KMS-11 (cell line): ENCODE measurements at regions not wholly inside any gene's neighbourhood (a gene's known extent, or its start where the extent isn't known, plus 50 kb on each side); places are given as distances from the start of the nearest gene placed in this dataset.

Experiments
- H2AFZ ChIP-seq: fragments of 200-600 bp; sonication (generic); 2 replicates; pipeline ENCODE4 v1.6.1; 2016; ENCODE audit warnings: antibody characterized with exemption, mixed run types, low read depth
- H3K27ac ChIP-seq: fragments of 200-600 bp; sonication (generic); 2 replicates; pipeline ENCODE4 v1.6.1; 2016; ENCODE audit warnings: mild to moderate bottlenecking, mixed run types
- H3K27me3 ChIP-seq: fragments of 200-600 bp; sonication (generic); 2 replicates; pipeline ENCODE4 v1.6.1; 2017; ENCODE audit warnings: mild to moderate bottlenecking, low read depth, mixed run types, moderate library complexity; ENCODE audit not compliant: insufficient read depth
- H3K36me3 ChIP-seq: fragments of 200-600 bp; sonication (generic); 2 replicates; pipeline ENCODE4 v1.6.1; 2017; ENCODE audit warnings: mild to moderate bottlenecking, mixed run types; ENCODE audit not compliant: insufficient read depth
- H3K4me1 ChIP-seq: fragments of 200-600 bp; sonication (generic); 2 replicates; pipeline ENCODE4 v1.6.1; 2016; ENCODE audit warnings: mild to moderate bottlenecking, low read depth, mixed run types; ENCODE audit not compliant: poor library complexity, severe bottlenecking
- H3K4me2 ChIP-seq: fragments of 200-600 bp; sonication (generic); 2 replicates; pipeline ENCODE4 v1.7.0; 2016; ENCODE audit warnings: mild to moderate bottlenecking, mixed run types
- H3K4me3 ChIP-seq: fragments of 200-600 bp; sonication (generic); IDR thresholded peaks from 2 replicates; pipeline ENCODE4 v1.6.1; 2017; ENCODE audit warnings: low read depth, low read length, mixed read lengths; ENCODE audit not compliant: insufficient read depth
- H3K79me2 ChIP-seq: fragments of 200-600 bp; sonication (generic); 2 replicates; pipeline ENCODE4 v1.6.1; 2016; ENCODE audit warnings: low read depth, mixed run types; ENCODE audit not compliant: insufficient read depth
- H3K9ac ChIP-seq: fragments of 200-600 bp; sonication (generic); 2 replicates; pipeline ENCODE4 v1.6.1; 2016; ENCODE audit warnings: mild to moderate bottlenecking, mixed run types
- H4K20me1 ChIP-seq: fragments of 200-600 bp; sonication (generic); 2 replicates; pipeline ENCODE4 v1.6.1; 2016; ENCODE audit warnings: mild to moderate bottlenecking, mixed run types; ENCODE audit not compliant: insufficient read depth
- TF ChIP-seq, protein P1 (sequence below): fragments of 200-600 bp; sonication (generic); conservative IDR thresholded peaks from 2 replicates; pipeline ENCODE4 v1.6.1; 2017; ENCODE audit warnings: low read depth, mild to moderate bottlenecking, antibody characterized with exemption, low read length, moderate library complexity, mixed read lengths

GRCh38 chr1:96374076-96374762 lies 347.4 kb upstream of the PTBP2 start:
- TF ChIP-seq, protein P1, sequence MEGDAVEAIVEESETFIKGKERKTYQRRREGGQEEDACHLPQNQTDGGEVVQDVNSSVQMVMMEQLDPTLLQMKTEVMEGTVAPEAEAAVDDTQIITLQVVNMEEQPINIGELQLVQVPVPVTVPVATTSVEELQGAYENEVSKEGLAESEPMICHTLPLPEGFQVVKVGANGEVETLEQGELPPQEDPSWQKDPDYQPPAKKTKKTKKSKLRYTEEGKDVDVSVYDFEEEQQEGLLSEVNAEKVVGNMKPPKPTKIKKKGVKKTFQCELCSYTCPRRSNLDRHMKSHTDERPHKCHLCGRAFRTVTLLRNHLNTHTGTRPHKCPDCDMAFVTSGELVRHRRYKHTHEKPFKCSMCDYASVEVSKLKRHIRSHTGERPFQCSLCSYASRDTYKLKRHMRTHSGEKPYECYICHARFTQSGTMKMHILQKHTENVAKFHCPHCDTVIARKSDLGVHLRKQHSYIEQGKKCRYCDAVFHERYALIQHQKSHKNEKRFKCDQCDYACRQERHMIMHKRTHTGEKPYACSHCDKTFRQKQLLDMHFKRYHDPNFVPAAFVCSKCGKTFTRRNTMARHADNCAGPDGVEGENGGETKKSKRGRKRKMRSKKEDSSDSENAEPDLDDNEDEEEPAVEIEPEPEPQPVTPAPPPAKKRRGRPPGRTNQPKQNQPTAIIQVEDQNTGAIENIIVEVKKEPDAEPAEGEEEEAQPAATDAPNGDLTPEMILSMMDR: no peak
- Histone ChIP-seq H3K4me3 (no peak overlapping the region), H3K9ac (no peak overlapping the region), H3K79me2 (no peaks in the 10 kb centered on the region), H2AFZ (no peak overlapping the region), H3K4me2 (peak overlapping the region; percentile 42), H4K20me1 (no peaks in the 10 kb centered on the region), H3K27me3 (no peaks in the 10 kb centered on the region), H3K4me1 (peaks cover 28% of the 10 kb centered on the region), H3K36me3 (no peaks in the 10 kb centered on the region), H3K27ac (peak overlapping the region; percentile 54; the same call in 1 of the 2 replicates)

DNA sequence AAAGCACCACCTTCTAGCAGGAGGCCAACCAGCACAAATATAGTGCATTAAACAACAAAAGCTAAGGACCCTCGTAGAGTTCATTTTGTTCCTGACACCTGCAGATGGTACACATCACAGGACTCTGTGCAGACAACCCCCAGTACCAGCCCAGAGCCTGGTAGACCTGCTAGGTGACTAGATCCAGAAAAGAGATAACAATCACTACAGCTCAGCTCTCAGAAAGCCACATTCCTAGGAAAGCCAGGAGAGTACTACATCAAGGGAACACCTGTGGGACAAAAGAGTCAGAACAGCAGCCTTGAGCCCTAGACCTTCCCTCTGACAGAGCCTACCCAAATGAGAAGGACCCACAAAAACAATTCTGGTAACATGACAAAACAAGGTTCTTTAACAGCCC lies 344.7 kb upstream of the PTBP2 start:
- Histone ChIP-seq H3K9ac (no peak overlapping the region), H3K79me2 (no peaks in the 10 kb centered on the region), H2AFZ (no peak overlapping the region), H3K4me2 (no peak overlapping the region), H3K36me3 (no peaks in the 10 kb centered on the region), H3K27ac (no peak overlapping the region), H3K4me1 (peaks cover 28% of the 10 kb centered on the region), H3K27me3 (no peaks in the 10 kb centered on the region), H3K4me3 (no peak overlapping the region), H4K20me1 (no peaks in the 10 kb centered on the region)
- TF ChIP-seq, protein P1: no peak

- H2AFZ ChIP-seq: no peak overlapping the region
- no peak overlapping the region for H3K9ac ChIP-seq
- H3K4me1 ChIP-seq: no peaks in the 10 kb centered on the region
- TF ChIP-seq, protein P1: no peak
- H3K27ac ChIP-seq: no peak overlapping the region
- H3K27me3 ChIP-seq: no peaks in the 10 kb centered on the region
- H3K36me3 ChIP-seq: no peaks in the 10 kb centered on the region
- H3K4me3 ChIP-seq: no peak overlapping the region
- no peaks in the 10 kb centered on the region for H4K20me1 ChIP-seq
- H3K4me2 ChIP-seq: no peak overlapping the region
- H3K79me2 ChIP-seq: no peaks in the 10 kb centered on the region
Measured at GRCh38 chr1:96384611-96385010, 337.0 kb upstream of the PTBP2 start.

DNA sequence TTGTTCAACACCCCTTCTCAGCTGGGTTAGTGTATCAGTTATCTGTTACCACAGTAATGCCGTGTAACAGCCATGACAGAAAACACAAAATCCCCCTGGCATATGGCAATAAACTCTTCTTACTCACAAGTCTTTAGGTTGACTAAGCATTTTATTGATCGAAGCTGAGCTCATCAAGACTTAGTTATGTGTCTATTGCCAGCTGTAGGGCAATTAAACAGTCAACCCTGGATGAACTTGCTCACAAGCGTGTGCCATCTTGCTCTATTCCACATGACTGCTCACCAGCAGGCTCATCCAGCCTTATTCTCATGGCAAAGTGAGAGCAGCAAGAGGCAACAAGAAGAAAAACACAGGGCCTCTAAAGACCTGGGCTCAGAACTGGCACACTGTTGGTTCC lies 333.8 kb upstream of the PTBP2 start:
- TF ChIP-seq, protein P1: no peak
- H3K4me3 ChIP-seq: no peak overlapping the region
- no peak overlapping the region for H3K27ac ChIP-seq
- H4K20me1 ChIP-seq: no peaks in the 10 kb centered on the region
- no peaks in the 10 kb centered on the region for H3K4me1 ChIP-seq
- H3K27me3 ChIP-seq: no peaks in the 10 kb centered on the region
- H2AFZ ChIP-seq: no peak overlapping the region
- no peak overlapping the region for H3K9ac ChIP-seq
- H3K79me2 ChIP-seq: no peaks in the 10 kb centered on the region
- no peaks in the 10 kb centered on the region for H3K36me3 ChIP-seq
- no peak overlapping the region for H3K4me2 ChIP-seq
